Neural cell (in vitro differentiated cells): ENCODE measurements at regions not wholly inside any gene's neighbourhood (a gene's known extent, or its start where the extent isn't known, plus 50 kb on each side); places are given as distances from the start of the nearest gene placed in this dataset.

ENCODE experiments used
- CTCF ChIP-seq: fragments of 450-650 bp; IDR thresholded peaks from 2 replicates; pipeline ENCODE4 v1.5.1; 2014; ENCODE audit warnings: antibody characterized with exemption, mild to moderate bottlenecking, moderate library complexity; ENCODE audit not compliant: poor library complexity, severe bottlenecking
- EP300 ChIP-seq: fragments of 450-650 bp; conservative IDR thresholded peaks from 2 replicates; pipeline ENCODE4 v1.6.1; 2014; ENCODE audit warnings: antibody characterized with exemption, mild to moderate bottlenecking, moderate library complexity; ENCODE audit not compliant: poor library complexity, severe bottlenecking
- EZH2 ChIP-seq: fragments of 200-600, 300-800 bp; shearing (Covaris generic), sonication (generic); IDR thresholded peaks from 2 replicates; pipeline ENCODE4 v1.6.1; 2014; ENCODE audit warnings: antibody characterized with exemption, low read length, borderline replicate concordance, mild to moderate bottlenecking; ENCODE audit not compliant: insufficient read depth, poor library complexity, severe bottlenecking
- MXI1 ChIP-seq: fragments of 450-650 bp; conservative IDR thresholded peaks from 2 replicates; pipeline ENCODE4 v1.6.1; 2014; ENCODE audit warnings: antibody characterized with exemption, mild to moderate bottlenecking; ENCODE audit not compliant: poor library complexity, severe bottlenecking
- POLR2AphosphoS5 ChIP-seq: IDR thresholded peaks from 2 replicates; pipeline ENCODE4 v1.6.1; 2012
- RAD21 ChIP-seq: fragments of 450-650 bp; conservative IDR thresholded peaks from 2 replicates; pipeline ENCODE4 v1.6.1; 2014; ENCODE audit warnings: antibody characterized with exemption, mild to moderate bottlenecking, moderate library complexity
- REST ChIP-seq: IDR thresholded peaks from 2 replicates; pipeline ENCODE4 v1.6.1; 2012; ENCODE audit warnings: borderline replicate concordance
- SMC3 ChIP-seq: fragments of 450-650 bp; conservative IDR thresholded peaks from 2 replicates; pipeline ENCODE4 v1.6.1; 2014; ENCODE audit warnings: antibody characterized with exemption, mild to moderate bottlenecking, moderate library complexity; ENCODE audit not compliant: poor library complexity
- TAF1 ChIP-seq: IDR thresholded peaks from 2 replicates; pipeline ENCODE4 v1.6.1; 2012; ENCODE audit warnings: low read depth

GRCh38 chr10:42992156-42992956, 84.5 kb upstream of the RET start:
- TF ChIP-seq CTCF (no peak), RAD21 (no peak), TAF1 (no peak), EP300 (no peak), REST (no peak), POLR2AphosphoS5 (no peak), EZH2 (no peak), MXI1 (no peak), SMC3 (no peak)
